Stomach (tissue), 8 donors: ENCODE measurements at regions not wholly inside any gene's neighbourhood (a gene's known extent, or its start where the extent isn't known, plus 50 kb on each side); places are given as distances from the start of the nearest gene placed in this dataset.

Experiments
- DNase-seq, 2 donors: peaks; one replicate each; pipeline versions ENCODE4 v3.0.0 to v3.0.0-alpha.2; 2013 to 2019
- H3K27ac ChIP-seq, 5 donors: fragments of 200-600 bp in 4 of 5; sonication (generic) in 4 of 5; one replicate each; pipeline ENCODE4 v1.5.1; 2013 to 2019; ENCODE audit warnings: mild to moderate bottlenecking in 1 of 5, moderate library complexity in 1 of 5
- H3K27me3 ChIP-seq, 3 donors: fragments of 200-600 bp; sonication (generic); one replicate each; pipeline ENCODE4 v1.5.1; 2017 to 2019; ENCODE audit warnings: mixed run types in 1 of 3
- H3K36me3 ChIP-seq, 4 donors: fragments of 200-600 bp; sonication (generic); 1 replicate in 3 of 4; 2 replicates in 1 of 4; pipeline ENCODE4 v1.5.1; 2016 to 2019
- H3K4me1 ChIP-seq, 4 donors: fragments of 200-600 bp; sonication (generic); one replicate each; pipeline ENCODE4 v1.5.1; 2016 to 2019
- H3K4me3 ChIP-seq, 4 donors: fragments of 200-600 bp; sonication (generic) in 3 of 4; one replicate each; pipeline ENCODE4 v1.5.1; 2016 to 2019; ENCODE audit warnings: mild to moderate bottlenecking in 1 of 4
- H3K9me3 ChIP-seq, 4 donors: fragments of 200-600 bp; sonication (generic); one replicate each; pipeline ENCODE4 v1.5.1; 2016 to 2019
- CTCF ChIP-seq, 7 experiments: fragments of 450-650 bp in 4 of 7; fragments of 200-600 bp in 3 of 7; sonication (generic) in 3 of 7; IDR thresholded peaks; one replicate each; pipeline ENCODE4 v1.5.1; 2016 to 2019; ENCODE audit warnings: antibody characterized with exemption in 7 of 7, control low read depth in 2 of 7, mild to moderate bottlenecking in 1 of 7
- EP300 ChIP-seq: sonication (generic); formaldehyde crosslinking; IDR thresholded peaks from one replicate; pipeline ENCODE4 v1.6.1; 2017; ENCODE audit warnings: antibody characterized with exemption
- POLR2A ChIP-seq, 4 donors: fragments of 450-650 bp; IDR thresholded peaks; one replicate each; pipeline ENCODE4 v1.6.1; 2016; ENCODE audit warnings: antibody characterized with exemption in 4 of 4, control low read depth in 2 of 4, mild to moderate bottlenecking in 1 of 4, moderate library complexity in 1 of 4
- POLR2AphosphoS5 ChIP-seq, 3 donors: sonication (generic); formaldehyde crosslinking; IDR thresholded peaks; one replicate each; pipeline ENCODE4 v1.6.1; 2016; ENCODE audit warnings: antibody characterized with exemption in 3 of 3
- WGBS, 5 donors: extraction: QIAGEN DNeasy Blood & Tissue Kit in 3 of 5; methylation state at CpG; one replicate each; pipeline versions ENCODE4 v1.1.5 to v1.1.7; 2013 to 2018; 5-methylcytosine and 5-hydroxymethylcytosine counted together
- intact Hi-C: fragments of 100-400 bp; cut with DNase I; formaldehyde crosslinking; loops from one replicate; pipeline ENCODE4 v1.15.1; 2023; ENCODE audit warnings: low total_unique reads
- donor health status: healthy with polysubstance abuse.
- donor health status: Bipolar disorder and iron deficiency.
- donor health status: healthy.

- Histone ChIP-seq H3K9me3 (peaks cover 0 to 4% (median 0%) of the 10 kb centered on the region in 4 donors), H3K36me3 (no peaks in the 10 kb centered on the region), H3K4me1 (peaks cover 6 to 22% (median 19%) of the 10 kb centered on the region in 4 donors), H3K27me3 (no peaks in the 10 kb centered on the region), H3K4me3 (no peak overlapping the region), H3K27ac (no peak overlapping the region)
- TF ChIP-seq CTCF (IDR thresholded peaks at IDR 0.05) (no peak), POLR2AphosphoS5 (IDR thresholded peaks at IDR 0.05) (no peak), POLR2A (IDR thresholded peaks at IDR 0.05) (no peak), EP300 (no peak)
- 82 to 94% (median 89%) methylated on average over 2 of the region's 2 CpGs for WGBS, 5 donors
- no peak for DNase-seq
- intact Hi-C loops = no loop called here
Observed at GRCh38 chr4:74615411-74615810, 170.5 kb downstream of the AREG start.

- Histone ChIP-seq H3K4me3 (no peak overlapping the region), H3K4me1 (peaks cover 6 to 29% (median 23%) of the 10 kb centered on the region in 4 donors), H3K36me3 (no peaks in the 10 kb centered on the region), H3K9me3 (peaks cover 0 to 4% (median 0%) of the 10 kb centered on the region in 4 donors), H3K27me3 (no peaks in the 10 kb centered on the region), H3K27ac (peak overlapping the region in 3 of 5 donors; percentile 30 to 56 (median 54))
- no peak for TF ChIP-seq POLR2A (IDR thresholded peaks at IDR 0.05)
- no peak for TF ChIP-seq EP300
- no peak for TF ChIP-seq CTCF (IDR thresholded peaks at IDR 0.05)
- no peak for TF ChIP-seq POLR2AphosphoS5 (IDR thresholded peaks at IDR 0.05)
- 69 to 76% (median 71%) methylated on average over 1 of the region's 1 CpG for WGBS, 5 donors
- intact Hi-C loops = no loop called here
- DNase-seq = no peak
Observed at GRCh38 chr4:74618166-74618565, 173.2 kb downstream of the AREG start.

- Histone ChIP-seq H3K9me3 (peaks cover 0 to 4% (median 0%) of the 10 kb centered on the region in 4 donors), H3K27me3 (no peaks in the 10 kb centered on the region), H3K27ac (peak overlapping the region in 3 of 5 donors; percentile 30 to 56 (median 54)), H3K4me1 (peaks cover 6 to 32% (median 23%) of the 10 kb centered on the region in 4 donors), H3K36me3 (no peaks in the 10 kb centered on the region), H3K4me3 (no peak overlapping the region)
- WGBS, 5 donors = 14 to 38% (median 33%) methylated on average over 1 of the region's 1 CpG
- intact Hi-C loops = no loop called here
- DNase-seq = peak in 1 of 2 donors; percentile 20
- TF ChIP-seq CTCF (IDR thresholded peaks at IDR 0.05) (no peak), POLR2A (IDR thresholded peaks at IDR 0.05) (no peak), POLR2AphosphoS5 (IDR thresholded peaks at IDR 0.05) (peak in 1 of 3 donors; percentile 56), EP300 (no peak)
Observed at GRCh38 chr4:74618659-74619058, 173.7 kb downstream of the AREG start.

- H3K36me3 ChIP-seq = no peaks in the 10 kb centered on the region
- peak in 1 of 2 donors; percentile 55 for DNase-seq
- H3K9me3 ChIP-seq = peaks cover 0 to 4% (median 0%) of the 10 kb centered on the region in 4 donors
- no peaks in the 10 kb centered on the region for H3K27me3 ChIP-seq
- no peak overlapping the region for H3K4me3 ChIP-seq
- peaks cover 8 to 43% (median 28%) of the 10 kb centered on the region in 4 donors for H3K4me1 ChIP-seq
- 17 to 42% (median 24%) methylated on average over 2 of the region's 2 CpGs for WGBS, 5 donors
- peak overlapping the region in 4 of 5 donors; percentile 29 to 56 (median 50) for H3K27ac ChIP-seq
- TF ChIP-seq CTCF (IDR thresholded peaks at IDR 0.05) (no peak), POLR2AphosphoS5 (IDR thresholded peaks at IDR 0.05) (no peak)
- intact Hi-C loops = no loop called here
Observed at GRCh38 chr4:74619931-74620702, 174.2 kb downstream of the BTC start.
